ENCODE measurements at regions not wholly inside any gene's neighbourhood (a gene's known extent, or its start where the extent isn't known, plus 50 kb on each side); places are given as distances from the start of the nearest gene placed in this dataset.
"Not testable (repeated sequence)": the region's sequence is repeated elsewhere in the genome, so short reads cannot be mapped to it uniquely, and the experiment has no call there.

GRCh38 chr14:30275604-30276003 is 283.4 kb upstream of the G2E3 start:
- no peak for DNase-seq (ENCODE audit: low read depth)
- no peak for TF ChIP-seq CTCF (conservative IDR thresholded peaks at IDR 0.05; ENCODE audit: low read depth, low read length)
- no peak overlapping the region for H3K4me3 ChIP-seq (ENCODE audit: low read depth, low read length)

GRCh38 chr14:30277268-30277667 is 281.7 kb upstream of the G2E3 start:
- no peak for TF ChIP-seq CTCF (conservative IDR thresholded peaks at IDR 0.05; ENCODE audit: low read depth, low read length)
- no peak overlapping the region for H3K4me3 ChIP-seq (ENCODE audit: low read depth, low read length)

GRCh38 chr14:30278856-30279255 is 280.1 kb upstream of the G2E3 start:
- DNase-seq (ENCODE audit: low read depth), result not testable (repeated sequence)

More at GRCh38 chr14:30277268-30277667, 281.7 kb upstream of the G2E3 start:
- no peak for DNase-seq (ENCODE audit: low read depth)

GRCh38 chr14:30283822-30284446 is 275.0 kb upstream of the G2E3 start:
- peak; percentile 83 for DNase-seq (ENCODE audit: low read depth)
- peak; percentile 95 for TF ChIP-seq CTCF (conservative IDR thresholded peaks at IDR 0.05; ENCODE audit: low read depth, low read length)
- H3K4me3 ChIP-seq (ENCODE audit: low read depth, low read length), result no peak overlapping the region

More at GRCh38 chr14:30278856-30279255, 280.1 kb upstream of the G2E3 start:
- not testable (repeated sequence) for H3K4me3 ChIP-seq (ENCODE audit: low read depth, low read length)

GRCh38 chr14:30284808-30285207 is 274.1 kb upstream of the G2E3 start:
- no peak for TF ChIP-seq CTCF (conservative IDR thresholded peaks at IDR 0.05; ENCODE audit: low read depth, low read length)
- no peak for DNase-seq (ENCODE audit: low read depth)
- H3K4me3 ChIP-seq (ENCODE audit: low read depth, low read length), result no peak overlapping the region

GRCh38 chr14:30287579-30288445 is 271.1 kb upstream of the G2E3 start:
- no peak overlapping the region for H3K4me3 ChIP-seq (ENCODE audit: low read depth, low read length)
- no peak for TF ChIP-seq CTCF (conservative IDR thresholded peaks at IDR 0.05; ENCODE audit: low read depth, low read length)
- no peak for DNase-seq (ENCODE audit: low read depth)

GRCh38 chr14:30290001-30290400 is 269.0 kb upstream of the G2E3 start:
- TF ChIP-seq CTCF (conservative IDR thresholded peaks at IDR 0.05; ENCODE audit: low read depth, low read length), result no peak

More at GRCh38 chr14:30290001-30290400, 269.0 kb upstream of the G2E3 start:
- H3K4me3 ChIP-seq (ENCODE audit: low read depth, low read length), result no peak overlapping the region
- no peak for DNase-seq (ENCODE audit: low read depth)

Data from choroid plexus epithelial cell (primary cell).